Osteocyte (in vitro differentiated cells): ENCODE measurements at regions not wholly inside any gene's neighbourhood (a gene's known extent, or its start where the extent isn't known, plus 50 kb on each side); places are given as distances from the start of the nearest gene placed in this dataset.
"Not testable (repeated sequence)": the region's sequence is repeated elsewhere in the genome, so short reads cannot be mapped to it uniquely, and the experiment has no call there.

Experiments used
- DNase-seq: peaks from one replicate; pipeline ENCODE4 v3.0.0; 2021; ENCODE audit warnings: mixed read lengths; ENCODE audit not compliant: unreplicated experiment; ENCODE audit errors: extremely low spot score
- H3K27ac Mint-ChIP-seq: one replicate; pipeline ENCODE4 v1.8.0; 2021; ENCODE audit warnings: mild to moderate bottlenecking, mixed read lengths; ENCODE audit not compliant: unreplicated experiment
- H3K27me3 Mint-ChIP-seq: one replicate; pipeline ENCODE4 v1.8.0; 2021; ENCODE audit warnings: mixed read lengths; ENCODE audit not compliant: unreplicated experiment
- H3K36me3 Mint-ChIP-seq: one replicate; pipeline ENCODE4 v1.8.0; 2021; ENCODE audit warnings: mixed read lengths; ENCODE audit not compliant: unreplicated experiment
- H3K4me1 Mint-ChIP-seq: one replicate; pipeline ENCODE4 v1.8.0; 2021; ENCODE audit warnings: mixed read lengths; ENCODE audit not compliant: unreplicated experiment
- H3K4me3 Mint-ChIP-seq: one replicate; pipeline ENCODE4 v1.8.0; 2021; ENCODE audit warnings: mild to moderate bottlenecking, moderate library complexity, mixed read lengths; ENCODE audit not compliant: unreplicated experiment
- H3K9me3 Mint-ChIP-seq: one replicate; pipeline ENCODE4 v1.8.0; 2021; ENCODE audit warnings: mixed read lengths; ENCODE audit not compliant: unreplicated experiment
- TF ChIP-seq, protein P1 (sequence below): fragments of 200-600 bp; sonication (generic); IDR thresholded peaks from 2 replicates; pipeline ENCODE4 v1.5.0; 2021; ENCODE audit warnings: antibody characterized with exemption, mild to moderate bottlenecking, moderate library complexity

DNA sequence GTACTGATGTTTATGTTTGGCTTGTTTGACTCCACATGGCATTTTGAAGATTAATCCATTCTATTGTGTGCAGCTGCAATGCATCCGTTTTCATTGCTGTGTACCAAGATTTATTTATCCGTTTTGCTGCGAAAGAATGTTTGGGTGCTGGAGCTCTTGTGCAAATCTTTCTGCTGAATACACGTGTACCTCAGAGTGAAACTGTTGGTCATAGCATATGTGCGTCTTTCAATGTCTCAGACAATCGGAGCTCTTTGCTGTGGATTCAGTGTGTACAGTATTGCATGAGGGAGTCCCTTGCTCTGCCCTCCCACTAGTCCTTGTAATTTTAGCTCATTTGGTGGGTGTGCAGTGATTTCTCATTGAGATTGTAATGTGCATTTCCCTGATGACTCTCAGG, 545.4 kb downstream of the TBC1D22A start:
- TF ChIP-seq, protein P1, sequence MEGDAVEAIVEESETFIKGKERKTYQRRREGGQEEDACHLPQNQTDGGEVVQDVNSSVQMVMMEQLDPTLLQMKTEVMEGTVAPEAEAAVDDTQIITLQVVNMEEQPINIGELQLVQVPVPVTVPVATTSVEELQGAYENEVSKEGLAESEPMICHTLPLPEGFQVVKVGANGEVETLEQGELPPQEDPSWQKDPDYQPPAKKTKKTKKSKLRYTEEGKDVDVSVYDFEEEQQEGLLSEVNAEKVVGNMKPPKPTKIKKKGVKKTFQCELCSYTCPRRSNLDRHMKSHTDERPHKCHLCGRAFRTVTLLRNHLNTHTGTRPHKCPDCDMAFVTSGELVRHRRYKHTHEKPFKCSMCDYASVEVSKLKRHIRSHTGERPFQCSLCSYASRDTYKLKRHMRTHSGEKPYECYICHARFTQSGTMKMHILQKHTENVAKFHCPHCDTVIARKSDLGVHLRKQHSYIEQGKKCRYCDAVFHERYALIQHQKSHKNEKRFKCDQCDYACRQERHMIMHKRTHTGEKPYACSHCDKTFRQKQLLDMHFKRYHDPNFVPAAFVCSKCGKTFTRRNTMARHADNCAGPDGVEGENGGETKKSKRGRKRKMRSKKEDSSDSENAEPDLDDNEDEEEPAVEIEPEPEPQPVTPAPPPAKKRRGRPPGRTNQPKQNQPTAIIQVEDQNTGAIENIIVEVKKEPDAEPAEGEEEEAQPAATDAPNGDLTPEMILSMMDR: no peak
- no peaks in the 10 kb centered on the region for H3K4me1 Mint-ChIP-seq
- no peak overlapping the region for H3K27ac Mint-ChIP-seq
- DNase-seq: peak; percentile 13
- peaks cover 23% of the 10 kb centered on the region for H3K9me3 Mint-ChIP-seq
- no peak overlapping the region for H3K4me3 Mint-ChIP-seq
- no peaks in the 10 kb centered on the region for H3K36me3 Mint-ChIP-seq
- H3K27me3 Mint-ChIP-seq: no peaks in the 10 kb centered on the region

DNA sequence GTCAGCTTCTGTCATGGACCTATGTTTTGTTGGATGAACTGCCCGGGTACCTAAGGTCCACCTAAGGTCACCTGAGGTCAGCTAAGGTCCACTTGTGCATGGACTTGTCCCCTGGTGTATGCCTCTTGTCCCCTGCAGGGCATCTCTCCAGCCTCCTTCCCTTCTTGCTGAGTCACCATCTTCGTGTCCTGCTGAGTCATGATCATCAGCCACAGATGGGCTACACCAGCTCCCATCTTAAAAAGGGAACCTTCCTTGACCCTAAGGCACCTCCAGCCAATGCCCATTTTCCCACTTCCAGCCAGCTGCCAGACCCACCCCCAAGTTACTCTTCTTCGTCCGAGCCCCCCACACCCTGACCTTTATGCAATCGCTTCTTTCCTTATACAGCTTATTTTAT, 544.9 kb downstream of the TBC1D22A start:
- H3K27me3 Mint-ChIP-seq: no peaks in the 10 kb centered on the region
- H3K4me3 Mint-ChIP-seq: no peak overlapping the region
- no peak overlapping the region for H3K27ac Mint-ChIP-seq
- TF ChIP-seq, protein P1: no peak
- no peaks in the 10 kb centered on the region for H3K4me1 Mint-ChIP-seq
- no peaks in the 10 kb centered on the region for H3K36me3 Mint-ChIP-seq
- peaks cover 21% of the 10 kb centered on the region for H3K9me3 Mint-ChIP-seq
- peak; percentile 64 for DNase-seq

DNA sequence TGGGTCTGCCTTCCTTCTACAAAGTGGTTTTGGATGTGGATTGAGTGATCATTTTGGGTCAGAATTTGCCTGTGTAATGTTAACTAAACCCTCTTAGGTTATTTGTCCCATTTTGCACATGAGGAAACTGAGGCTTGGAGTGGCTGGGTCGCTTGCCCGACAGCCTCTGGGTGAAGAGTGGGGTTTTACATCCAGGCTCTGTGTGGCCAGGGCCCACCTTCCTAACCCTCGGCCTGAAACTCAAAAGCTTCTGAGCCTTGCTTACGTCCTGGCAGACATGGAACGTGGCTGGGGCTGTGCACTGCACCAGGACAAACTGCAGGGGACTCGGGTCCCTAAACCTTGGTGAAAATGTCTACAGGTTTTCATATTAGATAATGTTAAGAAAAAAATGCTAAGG, 542.4 kb downstream of the TBC1D22A start:
- Mint-ChIP-seq H3K9me3 (peaks cover 15% of the 10 kb centered on the region), H3K4me3 (no peak overlapping the region), H3K27me3 (no peaks in the 10 kb centered on the region), H3K27ac (no peak overlapping the region), H3K36me3 (no peaks in the 10 kb centered on the region), H3K4me1 (no peaks in the 10 kb centered on the region)
- TF ChIP-seq, protein P1: no peak
- DNase-seq: peak; percentile 71

DNA sequence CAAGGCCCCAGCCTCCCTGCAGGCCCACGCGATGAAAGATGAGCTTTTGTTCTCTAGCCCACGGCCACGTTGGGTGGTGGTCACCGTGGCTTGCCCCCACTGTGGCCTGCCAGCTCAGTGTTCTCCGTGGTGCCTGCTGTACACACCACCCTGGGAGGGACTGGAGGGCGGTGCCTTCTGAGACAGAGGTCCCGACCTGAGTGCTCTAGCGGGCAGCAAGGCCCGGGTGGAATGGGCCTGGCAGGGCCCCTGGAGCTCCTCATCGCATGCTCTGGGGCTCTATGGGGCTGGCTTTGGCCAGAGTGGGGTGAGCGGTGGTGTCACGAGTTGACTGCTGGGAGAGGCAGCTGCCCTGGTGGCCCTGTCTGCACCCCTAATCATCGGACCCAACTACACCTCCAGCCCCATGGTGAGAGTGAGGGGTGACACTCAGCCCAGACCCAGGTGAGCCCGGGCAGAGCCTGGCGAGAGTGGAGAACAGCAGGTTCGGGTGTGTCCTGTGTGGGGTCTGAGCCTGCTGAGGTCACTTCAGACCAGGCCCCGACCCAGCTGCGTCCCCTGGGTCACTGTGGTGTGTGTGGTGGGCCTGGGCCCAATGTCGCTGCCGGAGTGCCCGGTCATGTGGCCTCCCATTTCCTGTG, 541.9 kb downstream of the TBC1D22A start:
- Mint-ChIP-seq H3K27ac (no peak overlapping the region), H3K9me3 (peaks cover 15% of the 10 kb centered on the region), H3K4me1 (no peaks in the 10 kb centered on the region), H3K27me3 (no peaks in the 10 kb centered on the region), H3K36me3 (no peaks in the 10 kb centered on the region), H3K4me3 (no peak overlapping the region)
- DNase-seq: peak; percentile 77
- TF ChIP-seq, protein P1: no peak

DNA sequence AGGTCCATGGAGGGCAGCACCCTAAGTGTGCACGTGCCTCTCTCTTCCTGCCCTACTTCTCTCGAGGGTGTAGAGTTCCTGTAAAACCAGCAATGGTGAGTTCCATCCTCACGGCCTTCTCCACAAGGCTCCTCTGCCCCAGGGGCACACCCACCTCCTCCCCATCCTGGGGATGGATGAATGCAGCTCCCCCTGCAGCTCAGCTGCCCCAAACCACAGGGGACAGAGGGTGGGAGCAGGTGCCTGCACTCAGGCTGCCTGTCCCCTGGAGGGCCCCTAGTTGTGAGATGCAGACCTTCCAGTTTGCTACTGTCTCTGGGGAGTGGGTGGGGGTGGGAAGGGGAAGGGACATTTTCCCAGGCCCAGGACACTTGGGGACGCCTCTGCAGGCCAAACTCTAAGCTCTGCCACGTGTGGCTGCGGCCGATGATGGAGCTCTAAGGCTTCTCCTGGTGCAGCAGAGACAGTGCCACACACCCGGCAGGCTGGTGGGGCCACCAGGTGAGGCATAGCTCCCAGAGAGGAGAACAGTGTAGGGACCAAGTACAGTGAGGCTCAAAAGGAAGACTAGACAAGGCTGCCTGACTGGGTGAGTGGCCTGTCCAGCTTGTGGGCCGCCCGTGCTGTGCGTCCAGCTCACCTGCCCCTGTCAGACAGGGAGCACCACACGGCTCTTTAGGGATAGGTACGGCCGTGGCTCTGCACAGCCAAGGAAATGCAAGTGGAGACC, 540.9 kb downstream of the TBC1D22A start:
- Mint-ChIP-seq H3K4me1 (no peaks in the 10 kb centered on the region), H3K36me3 (no peaks in the 10 kb centered on the region), H3K4me3 (no peak overlapping the region), H3K27ac (no peak overlapping the region), H3K9me3 (peaks cover 17% of the 10 kb centered on the region), H3K27me3 (no peaks in the 10 kb centered on the region)
- peak; percentile 73 for DNase-seq
- TF ChIP-seq, protein P1: no peak

DNA sequence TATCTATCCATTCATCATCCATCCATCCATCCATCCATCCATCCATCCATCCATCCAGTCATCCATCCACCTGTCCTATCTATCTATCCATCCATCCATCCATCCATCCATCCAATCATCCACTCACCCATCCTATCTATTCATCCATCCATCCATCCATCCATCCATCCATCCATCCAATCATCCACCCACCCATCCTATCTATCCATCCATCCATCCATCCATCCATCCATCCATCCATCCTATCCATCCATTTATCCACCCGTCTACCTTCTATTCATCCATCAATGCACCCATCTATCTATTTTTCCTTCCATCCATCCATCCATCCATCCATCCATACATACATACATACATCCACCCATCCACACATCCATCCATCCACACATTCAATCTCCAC, 540.1 kb downstream of the TBC1D22A start:
- H3K4me3 Mint-ChIP-seq, H3K36me3 Mint-ChIP-seq, H3K27ac Mint-ChIP-seq, H3K4me1 Mint-ChIP-seq, H3K27me3 Mint-ChIP-seq, DNase-seq: not testable (repeated sequence)
- peaks cover 15% of the 10 kb centered on the region for H3K9me3 Mint-ChIP-seq
